Activated gamma-delta T cell treated with Interleukin-2 at 50 U/mL for 16 hours (primary cell): ENCODE measurements at regions not wholly inside any gene's neighbourhood (a gene's known extent, or its start where the extent isn't known, plus 50 kb on each side); places are given as distances from the start of the nearest gene placed in this dataset.

Experiments
- DNase-seq: peaks from one replicate; pipeline ENCODE4 v3.0.0-alpha.2; 2020

- DNase-seq, result no peak
These were observed 369.6 kb upstream of the CADM1 start for GRCh38 chr11:115873813-115874212.

GRCh38 chr11:115872416-115872815 lies 368.2 kb upstream of the CADM1 start:
- DNase-seq, result no peak

- DNase-seq, result no peak
These were observed 367.0 kb upstream of the CADM1 start for GRCh38 chr11:115871161-115871760.

GRCh38 chr11:115869780-115870431 lies 365.7 kb upstream of the CADM1 start:
- no peak for DNase-seq

GRCh38 chr11:115869131-115869530 lies 364.9 kb upstream of the CADM1 start:
- no peak for DNase-seq

GRCh38 chr11:115860246-115860645 lies 356.0 kb upstream of the CADM1 start:
- DNase-seq, result no peak

GRCh38 chr11:115848611-115849010 lies 344.4 kb upstream of the CADM1 start:
- DNase-seq, result no peak

- no peak for DNase-seq
These were observed 343.9 kb upstream of the CADM1 start for GRCh38 chr11:115848080-115848479.

GRCh38 chr11:115845872-115846271 lies 341.7 kb upstream of the CADM1 start:
- DNase-seq, result no peak

GRCh38 chr11:115843685-115844084 lies 339.5 kb upstream of the CADM1 start:
- DNase-seq, result no peak

GRCh38 chr11:115843111-115843510 lies 338.9 kb upstream of the CADM1 start:
- no peak for DNase-seq

GRCh38 chr11:115820026-115820425 lies 315.8 kb upstream of the CADM1 start:
- no peak for DNase-seq

- DNase-seq, result no peak
These were observed 314.8 kb upstream of the CADM1 start for GRCh38 chr11:115819014-115819413.

- no peak for DNase-seq
These were observed 313.7 kb upstream of the CADM1 start for GRCh38 chr11:115817844-115818468.

GRCh38 chr11:115808351-115808940 lies 304.2 kb upstream of the CADM1 start:
- no peak for DNase-seq

- no peak for DNase-seq
These were observed 301.8 kb upstream of the CADM1 start for GRCh38 chr11:115806056-115806455.

GRCh38 chr11:115803073-115803740 lies 299.0 kb upstream of the CADM1 start:
- no peak for DNase-seq

GRCh38 chr11:115802641-115803040 lies 298.4 kb upstream of the CADM1 start:
- DNase-seq, result no peak

- DNase-seq, result no peak
These were observed 288.7 kb upstream of the CADM1 start for GRCh38 chr11:115792903-115793302.

- DNase-seq, result no peak
These were observed 283.1 kb upstream of the CADM1 start for GRCh38 chr11:115787302-115787701.

GRCh38 chr11:115784796-115785521 lies 280.7 kb upstream of the CADM1 start:
- no peak for DNase-seq

GRCh38 chr11:115780646-115781362 lies 276.6 kb upstream of the CADM1 start:
- DNase-seq, result no peak
